Caco-2 (cell line): ENCODE measurements at regions not wholly inside any gene's neighbourhood (a gene's known extent, or its start where the extent isn't known, plus 50 kb on each side); places are given as distances from the start of the nearest gene placed in this dataset.

Experiments
- BruUV-seq: library from RNA; stranded (reverse); fragments of 400-500 nt; replicated peaks from 2 replicates; lab custom pipeline; 2021; lab: Mats Ljungman, UMichigan
- CTCF ChIA-PET: fragments of 300-600 bp; sonication (Branson Sonifier 250); formaldehyde crosslinking; loops from one replicate; lab custom pipeline; 2022; ENCODE audit warnings: antibody characterized with exemption; lab: Charles Lee
- POLR2A ChIA-PET: fragments of 300-600 bp; sonication (Branson Sonifier 250); formaldehyde crosslinking; loops from one replicate; lab custom pipeline; 2022; ENCODE audit warnings: antibody characterized with exemption; lab: Charles Lee
- DNase-seq, 2 experiments: peaks; one replicate each; pipeline versions ENCODE4 v3.0.0 to v3.0.0-alpha.2; 2020 to 2022
- H3K27me3 ChIP-seq: replicated peaks from 2 replicates; pipeline ENCODE4 v1.6.0; 2011; ENCODE audit warnings: low read length; ENCODE audit not compliant: control insufficient read depth, insufficient read depth
- H3K36me3 ChIP-seq: 2 replicates; pipeline ENCODE4 v1.5.1; 2011; ENCODE audit warnings: low read length; ENCODE audit not compliant: control insufficient read depth, insufficient read depth
- H3K4me1 ChIP-seq: fragments of 250-450 bp; sonication (Bioruptor Pico); 2 replicates; pipeline ENCODE4 v1.5.1; 2020; ENCODE audit warnings: mild to moderate bottlenecking
- H3K4me3 ChIP-seq: 2 replicates; pipeline ENCODE4 v1.5.1; 2011; ENCODE audit warnings: low read depth, mild to moderate bottlenecking, control low read depth, low read length
- H3K9me3 ChIP-seq: fragments of 250-450 bp; sonication (Bioruptor Pico); 2 replicates; pipeline ENCODE4 v1.5.1; 2020; ENCODE audit warnings: mild to moderate bottlenecking, moderate library complexity
- H3K27ac Mint-ChIP-seq: one replicate; pipeline ENCODE4 v1.8.0; 2022; ENCODE audit warnings: mixed read lengths; ENCODE audit not compliant: unreplicated experiment
- H3K27me3 Mint-ChIP-seq: one replicate; pipeline ENCODE4 v1.8.0; 2022; ENCODE audit warnings: mixed read lengths; ENCODE audit not compliant: insufficient read depth, unreplicated experiment
- H3K36me3 Mint-ChIP-seq: one replicate; pipeline ENCODE4 v1.8.0; 2022; ENCODE audit warnings: mild to moderate bottlenecking, mixed read lengths; ENCODE audit not compliant: insufficient read depth, unreplicated experiment
- H3K4me1 Mint-ChIP-seq: one replicate; pipeline ENCODE4 v1.8.0; 2022; ENCODE audit warnings: low read depth, mixed read lengths; ENCODE audit not compliant: unreplicated experiment
- H3K4me3 Mint-ChIP-seq: one replicate; pipeline ENCODE4 v1.8.0; 2022; ENCODE audit warnings: mild to moderate bottlenecking, moderate library complexity, mixed read lengths; ENCODE audit not compliant: unreplicated experiment
- H3K9me3 Mint-ChIP-seq: one replicate; pipeline ENCODE4 v1.8.0; 2022; ENCODE audit warnings: mixed read lengths; ENCODE audit not compliant: unreplicated experiment
- intact Hi-C: fragments of 100-400 bp; cut with micrococcal nuclease; formaldehyde crosslinking; loops from one replicate; pipeline ENCODE4 v1.10.0; 2022; ENCODE audit not compliant: unreplicated experiment
- TF ChIP-seq, protein P1 (sequence below), 2 experiments: fragments of 200-600 bp in 1 of 2; IDR thresholded peaks; 1 replicate in 1 of 2; 2 replicates in 1 of 2; pipeline versions ENCODE4 v1.5.1 to v1.8.0; 2011 to 2022; ENCODE audit warnings: antibody characterized with exemption in 1 of 2, control low read depth in 1 of 2, inconsistent platforms in 1 of 2, low read depth in 1 of 2, low read length in 1 of 2, mild to moderate bottlenecking in 1 of 2, moderate library complexity in 1 of 2; ENCODE audit not compliant: insufficient read depth in 1 of 2, severe bottlenecking in 1 of 2, unreplicated experiment in 1 of 2

GRCh38 chr11:127711748-127712147 lies 711.2 kb upstream of the KIRREL3 start:
- no peak overlapping the region for H3K27ac Mint-ChIP-seq
- Histone ChIP-seq H3K9me3 (no peaks in the 10 kb centered on the region), H3K4me1 (no peaks in the 10 kb centered on the region), H3K4me3 (no peak overlapping the region), H3K27me3 (no peaks in the 10 kb centered on the region), H3K36me3 (no peaks in the 10 kb centered on the region)
- no peak overlapping the region for H3K4me3 Mint-ChIP-seq
- no peaks in the 10 kb centered on the region for H3K4me1 Mint-ChIP-seq
- TF ChIP-seq, protein P1, sequence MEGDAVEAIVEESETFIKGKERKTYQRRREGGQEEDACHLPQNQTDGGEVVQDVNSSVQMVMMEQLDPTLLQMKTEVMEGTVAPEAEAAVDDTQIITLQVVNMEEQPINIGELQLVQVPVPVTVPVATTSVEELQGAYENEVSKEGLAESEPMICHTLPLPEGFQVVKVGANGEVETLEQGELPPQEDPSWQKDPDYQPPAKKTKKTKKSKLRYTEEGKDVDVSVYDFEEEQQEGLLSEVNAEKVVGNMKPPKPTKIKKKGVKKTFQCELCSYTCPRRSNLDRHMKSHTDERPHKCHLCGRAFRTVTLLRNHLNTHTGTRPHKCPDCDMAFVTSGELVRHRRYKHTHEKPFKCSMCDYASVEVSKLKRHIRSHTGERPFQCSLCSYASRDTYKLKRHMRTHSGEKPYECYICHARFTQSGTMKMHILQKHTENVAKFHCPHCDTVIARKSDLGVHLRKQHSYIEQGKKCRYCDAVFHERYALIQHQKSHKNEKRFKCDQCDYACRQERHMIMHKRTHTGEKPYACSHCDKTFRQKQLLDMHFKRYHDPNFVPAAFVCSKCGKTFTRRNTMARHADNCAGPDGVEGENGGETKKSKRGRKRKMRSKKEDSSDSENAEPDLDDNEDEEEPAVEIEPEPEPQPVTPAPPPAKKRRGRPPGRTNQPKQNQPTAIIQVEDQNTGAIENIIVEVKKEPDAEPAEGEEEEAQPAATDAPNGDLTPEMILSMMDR (IDR thresholded peaks at IDR 0.05; ENCODE audit: insufficient read depth in 1 of 2, low read depth in 1 of 2, low read length in 1 of 2, severe bottlenecking in 1 of 2, unreplicated experiment in 1 of 2) = no peak
- no peaks in the 10 kb centered on the region for H3K36me3 Mint-ChIP-seq
- intact Hi-C loops = no loop called here
- no peaks in the 10 kb centered on the region for H3K9me3 Mint-ChIP-seq
- BruUV-seq = no TSS peak
- H3K27me3 Mint-ChIP-seq = no peaks in the 10 kb centered on the region
- DNase-seq = no peak
- ChIA-PET POLR2A (no interaction called here), CTCF (no interaction called here)

- intact Hi-C loops = no loop called here
- Mint-ChIP-seq H3K9me3 (no peaks in the 10 kb centered on the region), H3K27me3 (no peaks in the 10 kb centered on the region), H3K36me3 (no peaks in the 10 kb centered on the region), H3K4me3 (no peak overlapping the region), H3K4me1 (no peaks in the 10 kb centered on the region), H3K27ac (no peak overlapping the region)
- Histone ChIP-seq H3K4me1 (no peaks in the 10 kb centered on the region), H3K9me3 (no peaks in the 10 kb centered on the region), H3K27me3 (no peaks in the 10 kb centered on the region), H3K36me3 (no peaks in the 10 kb centered on the region), H3K4me3 (no peak overlapping the region)
- POLR2A ChIA-PET = no interaction called here
- TF ChIP-seq, protein P1 (IDR thresholded peaks at IDR 0.05; ENCODE audit: insufficient read depth in 1 of 2, low read depth in 1 of 2, low read length in 1 of 2, severe bottlenecking in 1 of 2, unreplicated experiment in 1 of 2) = no peak
- no peak for DNase-seq
- CTCF ChIA-PET = no interaction called here
- BruUV-seq = no TSS peak
Observed at GRCh38 chr11:127710831-127711230, 710.3 kb upstream of the KIRREL3 start.

DNA sequence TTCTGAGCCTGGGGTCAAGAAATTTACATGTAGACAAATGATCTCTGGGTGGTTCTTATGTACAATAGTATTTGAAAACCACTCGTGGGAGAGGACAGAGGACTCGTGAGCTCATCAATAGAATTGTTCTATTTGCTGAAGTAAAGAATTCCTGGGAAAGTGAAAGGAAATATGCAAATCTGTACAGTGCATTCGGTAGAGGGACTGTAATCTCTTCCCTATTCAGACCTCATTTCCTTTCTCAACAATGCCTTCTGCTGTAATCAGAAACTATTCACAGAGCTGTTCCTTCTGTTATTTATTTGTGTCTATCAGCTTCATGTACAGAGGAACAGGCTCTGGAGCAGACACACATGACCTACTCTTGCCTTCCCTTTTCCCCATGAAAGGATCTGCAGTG lies 709.4 kb upstream of the KIRREL3 start:
- Mint-ChIP-seq H3K4me1 (no peaks in the 10 kb centered on the region), H3K27me3 (no peaks in the 10 kb centered on the region), H3K36me3 (no peaks in the 10 kb centered on the region), H3K27ac (no peak overlapping the region), H3K4me3 (no peak overlapping the region), H3K9me3 (no peaks in the 10 kb centered on the region)
- ChIA-PET CTCF (no interaction called here), POLR2A (no interaction called here)
- Histone ChIP-seq H3K4me3 (no peak overlapping the region), H3K4me1 (no peaks in the 10 kb centered on the region), H3K27me3 (no peaks in the 10 kb centered on the region), H3K9me3 (no peaks in the 10 kb centered on the region), H3K36me3 (no peaks in the 10 kb centered on the region)
- DNase-seq = no peak
- intact Hi-C loops = no loop called here
- BruUV-seq = no TSS peak
- TF ChIP-seq, protein P1 (IDR thresholded peaks at IDR 0.05; ENCODE audit: insufficient read depth in 1 of 2, low read depth in 1 of 2, low read length in 1 of 2, severe bottlenecking in 1 of 2, unreplicated experiment in 1 of 2) = no peak
